Trophoblast cell (in vitro differentiated cells and primary cell): ENCODE measurements at regions not wholly inside any gene's neighbourhood (a gene's known extent, or its start where the extent isn't known, plus 50 kb on each side); places are given as distances from the start of the nearest gene placed in this dataset.

Experiments
- DNase-seq, 2 donors: peaks; one replicate each; pipeline ENCODE4 v3.0.0-alpha.2; 2016
- H2AFZ ChIP-seq: 2 replicates; pipeline ENCODE4 v1.6.1; 2013; ENCODE audit warnings: low read length, moderate library complexity, mild to moderate bottlenecking; ENCODE audit not compliant: insufficient read depth, poor library complexity
- H2AK5ac ChIP-seq: 2 replicates; pipeline ENCODE4 v1.6.1; 2013; ENCODE audit warnings: mild to moderate bottlenecking, low read length
- H2BK120ac ChIP-seq: 2 replicates; pipeline ENCODE4 v1.6.1; 2013; ENCODE audit warnings: low read length, mild to moderate bottlenecking, moderate library complexity; ENCODE audit not compliant: insufficient read depth, poor library complexity
- H2BK12ac ChIP-seq: 2 replicates; pipeline ENCODE4 v1.6.1; 2013; ENCODE audit warnings: mild to moderate bottlenecking, low read length, moderate library complexity
- H2BK5ac ChIP-seq: 2 replicates; pipeline ENCODE4 v1.6.1; 2013; ENCODE audit warnings: low read length, low read depth, moderate library complexity, mild to moderate bottlenecking; ENCODE audit not compliant: poor library complexity
- H3K14ac ChIP-seq: 2 replicates; pipeline ENCODE4 v1.6.1; 2013; ENCODE audit warnings: mild to moderate bottlenecking, low read length
- H3K18ac ChIP-seq: 2 replicates; pipeline ENCODE4 v1.6.1; 2013; ENCODE audit warnings: mild to moderate bottlenecking, low read length
- H3K23ac ChIP-seq: 2 replicates; pipeline ENCODE4 v1.6.1; 2013; ENCODE audit warnings: low read length
- H3K27ac ChIP-seq: 2 replicates; pipeline ENCODE4 v1.5.1; 2013; ENCODE audit warnings: low read depth, mild to moderate bottlenecking, inconsistent platforms, low read length, moderate library complexity
- H3K27me3 ChIP-seq: 2 replicates; pipeline ENCODE4 v1.6.1; 2013; ENCODE audit warnings: inconsistent platforms, mild to moderate bottlenecking, low read length, moderate library complexity; ENCODE audit not compliant: insufficient read depth
- H3K36me3 ChIP-seq, 2 experiments: 1 replicate in 1 of 2; 2 replicates in 1 of 2; pipeline ENCODE4 v1.6.1; 2013; ENCODE audit warnings: low read length in 2 of 2, mild to moderate bottlenecking in 2 of 2, moderate library complexity in 1 of 2; ENCODE audit not compliant: insufficient read depth in 2 of 2, control insufficient read depth in 1 of 2
- H3K4ac ChIP-seq: 2 replicates; pipeline ENCODE4 v1.6.1; 2013; ENCODE audit warnings: low read depth, mild to moderate bottlenecking, low read length, moderate library complexity
- H3K4me1 ChIP-seq, 2 experiments: 1 replicate in 1 of 2; 2 replicates in 1 of 2; pipeline ENCODE4 v1.6.1; 2013; ENCODE audit warnings: low read length in 2 of 2, mild to moderate bottlenecking in 2 of 2, moderate library complexity in 1 of 2; ENCODE audit not compliant: insufficient read depth in 2 of 2, control insufficient read depth in 1 of 2
- H3K4me2 ChIP-seq: 2 replicates; pipeline ENCODE4 v1.6.1; 2013; ENCODE audit warnings: inconsistent platforms, mild to moderate bottlenecking, low read length, moderate library complexity
- H3K4me3 ChIP-seq: 2 replicates; pipeline ENCODE4 v1.5.1; 2013; ENCODE audit warnings: mild to moderate bottlenecking, low read depth, low read length, inconsistent platforms
- H3K79me1 ChIP-seq: one replicate; pipeline ENCODE4 v1.6.1; 2013; ENCODE audit warnings: low read length
- H3K79me2 ChIP-seq: 2 replicates; pipeline ENCODE4 v1.6.1; 2013; ENCODE audit warnings: low read length, mild to moderate bottlenecking; ENCODE audit not compliant: control insufficient read depth, insufficient read depth, poor library complexity
- H3K9ac ChIP-seq: 2 replicates; pipeline ENCODE4 v1.6.1; 2013; ENCODE audit warnings: mild to moderate bottlenecking, low read length
- H3K9me3 ChIP-seq: 2 replicates; pipeline ENCODE4 v1.6.1; 2013; ENCODE audit warnings: low read depth, mild to moderate bottlenecking, control low read depth, inconsistent platforms, low read length; ENCODE audit not compliant: insufficient read depth
- H4K12ac ChIP-seq: 2 replicates; pipeline ENCODE4 v1.6.1; 2013; ENCODE audit warnings: low read depth, mild to moderate bottlenecking, low read length, moderate library complexity
- H4K8ac ChIP-seq: 2 replicates; pipeline ENCODE4 v1.6.1; 2013; ENCODE audit warnings: low read depth, mild to moderate bottlenecking, low read length, moderate library complexity
- H4K91ac ChIP-seq: one replicate; pipeline ENCODE4 v1.6.1; 2013; ENCODE audit warnings: low read depth, mild to moderate bottlenecking, low read length, moderate library complexity
- WGBS: extraction: QIAGEN DNeasy Blood & Tissue Kit; methylation state at CpG from one replicate; pipeline ENCODE4 v1.1.7; 2013; ENCODE audit warnings: missing lambda C conversion rate; ENCODE audit not compliant: insufficient read length, insufficient coverage; ENCODE audit errors: extremely low coverage; 5-methylcytosine and 5-hydroxymethylcytosine counted together

GRCh38 chr12:107590413-107590812 is 95.2 kb upstream of the PWP1 start:
- no peak overlapping the region for H3K14ac ChIP-seq
- WGBS = no CpG with 5 or more reads among the region's 3 CpGs
- no peaks in the 10 kb centered on the region for H3K79me1 ChIP-seq
- no peak overlapping the region for H2AFZ ChIP-seq
- no peak overlapping the region for H3K9ac ChIP-seq
- H3K4me3 ChIP-seq = no peak overlapping the region
- H3K4me2 ChIP-seq = no peak overlapping the region
- no peaks in the 10 kb centered on the region for H3K27me3 ChIP-seq
- H3K36me3 ChIP-seq = no peaks in the 10 kb centered on the region
- no peak overlapping the region for H2BK12ac ChIP-seq
- H4K12ac ChIP-seq = no peak overlapping the region
- no peaks in the 10 kb centered on the region for H3K79me2 ChIP-seq
- H4K8ac ChIP-seq = no peak overlapping the region
- peaks cover 4% of the 10 kb centered on the region for H3K9me3 ChIP-seq
- no peak overlapping the region for H3K18ac ChIP-seq
- no peak overlapping the region for H3K27ac ChIP-seq
- no peak overlapping the region for H3K23ac ChIP-seq
- no peak overlapping the region for H2BK5ac ChIP-seq
- H3K4ac ChIP-seq = no peak overlapping the region
- H2AK5ac ChIP-seq = no peak overlapping the region
- DNase-seq = no peak
- no peak overlapping the region for H4K91ac ChIP-seq
- no peak overlapping the region for H2BK120ac ChIP-seq
- H3K4me1 ChIP-seq = no peaks in the 10 kb centered on the region

GRCh38 chr12:107590814-107591375 is 94.7 kb upstream of the PWP1 start:
- no CpG with 5 or more reads among the region's 2 CpGs for WGBS
- Histone ChIP-seq H3K4me1 (no peaks in the 10 kb centered on the region), H3K79me1 (no peaks in the 10 kb centered on the region), H3K23ac (no peak overlapping the region), H3K14ac (no peak overlapping the region), H3K4me2 (no peak overlapping the region), H3K18ac (no peak overlapping the region), H4K8ac (no peak overlapping the region), H4K12ac (no peak overlapping the region), H2AK5ac (no peak overlapping the region), H2BK12ac (no peak overlapping the region), H3K27ac (no peak overlapping the region), H4K91ac (no peak overlapping the region), H3K27me3 (no peaks in the 10 kb centered on the region), H3K36me3 (no peaks in the 10 kb centered on the region), H3K79me2 (no peaks in the 10 kb centered on the region), H2AFZ (no peak overlapping the region), H2BK120ac (no peak overlapping the region), H3K9ac (no peak overlapping the region), H2BK5ac (no peak overlapping the region), H3K4me3 (no peak overlapping the region), H3K4ac (no peak overlapping the region), H3K9me3 (peaks cover 4% of the 10 kb centered on the region)
- no peak for DNase-seq

GRCh38 chr12:107593713-107594381 is 91.8 kb upstream of the PWP1 start:
- Histone ChIP-seq H3K79me2 (no peaks in the 10 kb centered on the region), H3K79me1 (no peaks in the 10 kb centered on the region), H3K9me3 (peaks cover 4% of the 10 kb centered on the region), H3K14ac (no peak overlapping the region), H4K91ac (no peak overlapping the region), H3K27me3 (no peaks in the 10 kb centered on the region), H2BK120ac (no peak overlapping the region), H3K27ac (no peak overlapping the region), H2BK5ac (no peak overlapping the region), H2BK12ac (no peak overlapping the region), H3K4ac (no peak overlapping the region), H4K8ac (no peak overlapping the region), H3K4me1 (no peaks in the 10 kb centered on the region), H3K23ac (no peak overlapping the region), H2AK5ac (no peak overlapping the region), H3K18ac (no peak overlapping the region), H3K9ac (no peak overlapping the region), H2AFZ (no peak overlapping the region), H4K12ac (no peak overlapping the region), H3K4me3 (no peak overlapping the region), H3K4me2 (no peak overlapping the region), H3K36me3 (no peaks in the 10 kb centered on the region)
- no CpG with 5 or more reads among the region's 7 CpGs for WGBS
- peak; percentile 15 to 42 for DNase-seq

- H2BK12ac ChIP-seq = no peak overlapping the region
- H4K12ac ChIP-seq = no peak overlapping the region
- no peak for DNase-seq
- no peak overlapping the region for H3K14ac ChIP-seq
- H3K79me2 ChIP-seq = no peaks in the 10 kb centered on the region
- no peak overlapping the region for H2BK120ac ChIP-seq
- no peaks in the 10 kb centered on the region for H3K4me1 ChIP-seq
- H3K9ac ChIP-seq = no peak overlapping the region
- no peak overlapping the region for H3K4me2 ChIP-seq
- H3K36me3 ChIP-seq = no peaks in the 10 kb centered on the region
- H3K9me3 ChIP-seq = peaks cover 4% of the 10 kb centered on the region
- no peaks in the 10 kb centered on the region for H3K79me1 ChIP-seq
- no peak overlapping the region for H4K91ac ChIP-seq
- no peak overlapping the region for H3K4me3 ChIP-seq
- no CpG with 5 or more reads among the region's 3 CpGs for WGBS
- H4K8ac ChIP-seq = no peak overlapping the region
- H3K27me3 ChIP-seq = no peaks in the 10 kb centered on the region
- no peak overlapping the region for H2AK5ac ChIP-seq
- H3K18ac ChIP-seq = no peak overlapping the region
- no peak overlapping the region for H3K23ac ChIP-seq
- H2BK5ac ChIP-seq = no peak overlapping the region
- no peak overlapping the region for H2AFZ ChIP-seq
- no peak overlapping the region for H3K4ac ChIP-seq
- no peak overlapping the region for H3K27ac ChIP-seq
Measured at GRCh38 chr12:107594995-107595394, 90.6 kb upstream of the PWP1 start.
